NB4 (cell line): ENCODE measurements at regions not wholly inside any gene's neighbourhood (a gene's known extent, or its start where the extent isn't known, plus 50 kb on each side); places are given as distances from the start of the nearest gene placed in this dataset.

ENCODE experiments used
- CTCF ChIP-seq: IDR thresholded peaks from one replicate; pipeline ENCODE4 v1.5.1; 2012; ENCODE audit warnings: low read depth, low read length
- MAX ChIP-seq: IDR thresholded peaks from 2 replicates; pipeline ENCODE4 v1.6.1; 2011; ENCODE audit warnings: low read depth, low read length
- MYC ChIP-seq: IDR thresholded peaks from 2 replicates; pipeline ENCODE4 v1.6.1; 2011; ENCODE audit warnings: low read depth, low read length

- TF ChIP-seq CTCF = no peak
- TF ChIP-seq MYC = no peak
- TF ChIP-seq MAX = no peak
These were observed 357.2 kb upstream of the MYT1L start for GRCh38 chr2:2688254-2688653.
